Activated CD4-positive, alpha-beta T cell treated with anti-CD3 and anti-CD28 coated beads, Interleukin-2, amount 50 U/mL, for 1 hour (primary cell): ENCODE measurements at regions not wholly inside any gene's neighbourhood (a gene's known extent, or its start where the extent isn't known, plus 50 kb on each side); places are given as distances from the start of the nearest gene placed in this dataset.

Experiments used
- DNase-seq: peaks from one replicate; pipeline ENCODE4 v3.0.0-alpha.2; 2020

DNA sequence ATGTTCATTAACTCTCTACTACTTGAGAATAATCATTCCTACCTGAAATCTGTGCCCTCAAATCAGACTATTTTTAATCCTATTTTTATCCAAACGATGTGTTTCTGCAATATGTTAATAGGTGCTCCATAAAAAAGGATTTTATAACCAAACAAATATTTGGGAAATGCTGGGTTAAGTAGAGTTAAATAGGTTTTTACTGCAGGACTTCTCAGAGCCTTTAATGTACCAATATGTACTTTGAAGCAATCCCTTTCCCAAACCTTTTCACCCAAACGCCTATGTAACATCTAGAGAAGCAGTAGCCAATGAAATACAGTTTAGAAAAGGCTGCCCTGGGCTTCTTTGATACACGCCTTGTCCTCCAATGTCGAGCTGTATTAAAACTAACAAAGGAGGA is 182.5 kb downstream of the SP3 start:
- no peak for DNase-seq

DNA sequence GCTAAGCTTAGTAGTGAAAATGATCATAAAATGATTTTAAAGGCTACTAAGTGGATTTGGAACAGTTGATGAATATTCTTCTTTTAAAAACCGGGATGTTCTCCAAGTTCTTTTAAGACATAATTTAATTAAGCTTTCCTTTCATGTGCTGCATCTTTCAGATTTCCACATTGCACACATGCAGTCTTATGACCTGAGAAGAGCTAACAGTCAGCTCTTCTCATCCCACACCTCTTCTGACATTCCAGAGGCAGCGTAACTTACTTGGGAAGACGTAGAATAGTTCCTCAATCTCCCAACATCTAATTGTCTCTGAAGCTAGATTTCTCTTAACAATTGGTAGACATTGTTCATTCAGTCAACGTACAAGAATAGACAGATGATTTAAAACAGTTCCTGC is 181.8 kb downstream of the SP3 start:
- DNase-seq = no peak

DNA sequence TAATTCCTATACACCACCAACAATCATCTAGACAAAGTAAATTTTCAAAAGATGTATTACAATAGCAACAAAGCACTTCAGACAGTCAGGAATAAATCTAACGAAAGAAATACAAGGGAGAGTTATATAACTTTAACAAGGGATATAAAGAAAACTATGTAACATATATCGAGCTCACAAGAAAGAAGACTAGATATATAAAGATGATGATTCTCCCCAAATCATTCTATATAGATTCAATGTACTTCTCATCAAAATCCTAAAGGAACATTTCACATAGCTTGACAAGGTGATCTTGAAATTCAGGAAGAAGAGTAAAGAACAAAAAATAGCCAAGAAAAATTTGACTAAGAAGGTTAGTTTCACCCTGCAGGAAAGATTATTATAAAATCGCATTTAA is 179.4 kb downstream of the SP3 start:
- DNase-seq = no peak

DNA sequence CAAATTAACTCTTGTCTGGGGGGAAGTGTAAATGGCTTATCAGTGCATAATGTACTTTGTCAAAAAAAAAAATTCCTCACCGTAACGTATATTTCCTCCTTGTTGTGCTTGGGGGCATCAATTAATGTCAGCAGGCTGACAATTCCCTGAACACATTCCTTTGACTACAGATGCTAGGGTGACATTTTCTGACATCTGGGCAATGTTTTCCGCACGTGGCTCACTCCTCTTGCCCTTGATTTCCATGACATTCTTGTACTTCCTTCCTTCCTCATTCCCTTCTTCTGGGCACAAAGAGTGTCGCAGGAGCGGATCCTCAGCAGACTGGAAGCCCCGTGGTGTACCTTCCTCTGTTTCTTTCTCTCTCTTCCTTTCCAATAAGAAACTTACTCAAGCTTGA is 173.7 kb downstream of the SP3 start:
- DNase-seq = no peak

DNA sequence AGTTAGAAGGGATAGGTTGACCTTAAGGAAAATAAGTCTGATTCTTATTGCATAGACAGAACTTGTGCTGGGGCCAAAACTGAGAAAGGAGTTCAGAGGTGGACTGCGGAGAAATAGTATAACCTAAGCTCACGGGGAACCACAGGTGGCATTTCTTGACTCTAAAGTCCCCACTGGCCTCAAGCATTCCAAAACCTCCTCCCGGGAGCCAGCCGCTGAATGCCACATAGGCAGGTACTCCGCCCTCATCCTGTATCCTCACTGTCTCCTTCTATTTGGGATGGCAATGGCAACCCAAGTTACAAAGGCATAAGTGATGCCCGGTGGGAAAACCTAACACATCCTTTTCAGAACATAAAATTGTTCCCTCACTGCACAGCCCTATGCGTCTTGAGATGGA is 173.0 kb downstream of the SP3 start:
- DNase-seq = no peak

DNA sequence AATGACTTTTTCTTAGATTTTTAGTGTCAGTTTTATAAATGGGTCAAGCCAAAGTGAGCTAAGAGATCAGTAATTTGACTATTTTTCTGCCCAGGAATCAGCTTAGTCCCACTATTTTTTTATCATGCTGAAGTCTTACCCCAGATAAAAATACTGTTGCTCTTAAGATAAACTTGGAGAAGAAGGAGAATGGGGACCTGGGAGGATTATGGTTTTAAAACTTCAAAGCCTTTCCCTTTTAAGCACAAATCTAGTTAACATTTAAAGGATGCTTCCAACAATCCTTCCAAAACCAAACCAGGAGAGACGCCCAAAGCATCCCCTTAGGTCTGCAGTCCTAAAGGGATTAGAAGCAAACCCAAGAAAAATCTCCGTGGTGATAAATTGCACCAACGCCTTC is 172.4 kb downstream of the SP3 start:
- DNase-seq = no peak

DNA sequence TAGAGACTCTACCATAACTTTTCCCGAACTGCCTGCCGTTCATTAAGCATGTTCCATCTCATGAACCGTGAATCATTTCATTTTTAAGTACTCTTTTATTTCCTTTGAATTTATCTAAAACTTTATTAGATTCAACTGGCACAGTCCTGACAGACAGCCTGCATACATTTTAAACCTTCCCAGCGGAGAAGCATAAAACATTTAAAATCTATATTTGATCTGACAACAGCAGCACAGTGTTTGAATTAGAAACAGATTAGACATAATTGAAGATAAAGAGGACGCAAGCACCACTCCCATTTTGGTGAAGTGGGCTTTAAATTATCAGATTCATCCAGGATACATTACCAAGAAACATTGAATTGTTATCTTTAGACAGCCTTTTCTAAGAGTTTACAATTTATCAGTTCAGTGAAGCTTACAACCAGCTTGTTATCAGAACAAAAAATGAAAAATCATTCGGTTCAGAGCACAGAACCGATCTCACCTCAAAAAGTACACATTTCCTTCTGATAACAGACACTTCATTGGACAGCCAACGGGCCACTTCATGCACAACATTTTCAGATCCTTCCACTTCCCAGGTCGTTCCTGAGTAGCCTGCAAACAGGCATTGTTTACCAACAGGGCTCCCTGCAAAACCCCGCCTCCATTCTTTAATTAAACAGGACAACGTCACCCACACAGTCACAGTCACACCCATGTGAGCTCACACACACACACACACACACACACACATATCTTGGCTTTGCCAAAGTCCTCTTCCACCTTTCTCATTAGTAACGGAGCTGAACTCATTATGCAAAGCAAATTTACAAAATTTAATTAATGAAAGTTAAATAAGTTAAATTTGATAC is 171.2 kb downstream of the SP3 start:
- no peak for DNase-seq

DNA sequence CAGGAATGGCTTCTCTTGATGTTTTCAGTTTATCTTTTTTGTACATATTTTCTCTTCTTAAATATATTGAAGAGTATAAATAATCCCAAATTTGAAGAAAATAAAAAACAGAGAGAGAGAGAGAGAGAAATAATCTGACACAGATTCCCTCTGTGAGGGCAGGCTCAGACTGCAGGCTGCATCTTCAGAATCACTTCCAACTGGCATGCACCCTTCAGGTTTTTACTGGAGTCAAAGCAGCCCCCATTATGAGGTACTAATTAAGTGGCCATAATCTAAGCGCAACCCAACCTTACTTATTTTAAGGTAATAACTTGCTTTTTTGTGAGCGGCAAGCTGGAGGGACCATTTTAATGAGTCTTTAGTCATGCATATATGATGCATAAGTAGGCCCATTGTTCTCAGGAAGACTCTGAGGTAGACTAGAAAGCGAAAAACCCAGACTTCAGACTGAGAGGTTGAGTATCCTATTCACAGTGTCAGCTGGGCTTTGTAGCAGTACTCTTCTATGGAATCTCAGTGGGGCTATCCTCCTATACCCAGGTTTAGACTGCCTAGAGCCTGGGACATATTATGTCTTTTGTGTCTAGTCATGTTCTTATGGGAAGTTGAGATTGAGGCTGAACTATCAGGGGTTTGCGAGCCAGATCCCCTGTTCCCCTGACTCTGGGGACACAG is 167.4 kb downstream of the SP3 start:
- DNase-seq = no peak

DNA sequence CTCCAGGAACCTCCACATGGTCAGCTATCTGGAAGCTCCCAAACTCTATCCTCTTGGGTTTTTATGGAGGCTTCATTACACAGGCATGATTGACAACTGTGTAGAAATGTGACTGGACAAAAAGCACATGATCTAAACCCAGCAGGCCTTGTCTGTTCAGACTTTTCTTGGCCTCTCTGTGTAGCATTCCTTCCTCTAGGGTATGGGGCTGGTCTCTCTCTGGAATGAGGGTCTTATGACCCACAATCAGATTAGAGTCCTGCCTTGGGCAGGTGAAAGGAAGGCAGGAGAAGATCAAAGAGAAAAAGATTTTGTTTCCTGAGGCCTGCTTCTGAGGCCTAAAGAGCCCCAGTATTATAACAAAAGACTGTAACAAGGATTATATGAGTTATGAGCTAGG is 162.7 kb downstream of the SP3 start:
- DNase-seq = no peak

DNA sequence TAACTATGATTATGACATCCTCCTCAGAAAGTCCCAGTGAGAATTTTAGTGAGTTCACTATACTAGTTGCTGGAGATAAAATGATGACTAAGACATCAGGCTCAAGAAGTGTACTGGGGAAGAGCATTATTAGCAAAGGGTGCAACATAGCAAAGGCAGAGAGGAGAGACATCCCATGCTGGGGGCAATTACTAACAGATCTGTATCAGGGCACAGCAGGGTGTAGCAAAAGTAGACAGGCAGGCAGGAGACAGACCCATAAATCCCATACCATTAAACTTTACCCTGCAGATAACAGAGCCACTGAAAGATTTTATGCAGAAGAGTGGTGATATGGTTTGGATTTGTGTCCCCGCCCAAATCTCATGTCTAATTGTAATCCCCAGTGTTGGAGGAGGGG is 161.7 kb downstream of the SP3 start:
- no peak for DNase-seq

DNA sequence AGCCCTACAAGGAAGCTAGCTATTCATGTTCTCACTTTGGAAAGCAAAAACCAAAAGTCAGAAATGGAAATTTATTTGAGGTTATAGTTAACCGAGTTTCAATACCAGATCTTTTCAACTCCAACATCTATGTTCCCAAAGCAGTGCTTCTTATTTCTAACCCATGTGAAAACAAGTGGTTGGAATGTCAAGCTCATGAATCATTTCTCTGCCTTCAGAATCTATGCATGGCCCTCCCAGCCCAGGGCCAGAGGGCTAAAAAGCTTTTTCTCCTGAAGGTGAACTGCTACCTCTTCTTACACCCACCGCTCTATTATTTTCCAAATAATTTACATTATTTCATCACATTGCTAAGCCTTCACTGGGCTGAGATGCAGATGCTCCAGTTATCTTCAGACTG is 158.4 kb downstream of the SP3 start:
- no peak for DNase-seq

DNA sequence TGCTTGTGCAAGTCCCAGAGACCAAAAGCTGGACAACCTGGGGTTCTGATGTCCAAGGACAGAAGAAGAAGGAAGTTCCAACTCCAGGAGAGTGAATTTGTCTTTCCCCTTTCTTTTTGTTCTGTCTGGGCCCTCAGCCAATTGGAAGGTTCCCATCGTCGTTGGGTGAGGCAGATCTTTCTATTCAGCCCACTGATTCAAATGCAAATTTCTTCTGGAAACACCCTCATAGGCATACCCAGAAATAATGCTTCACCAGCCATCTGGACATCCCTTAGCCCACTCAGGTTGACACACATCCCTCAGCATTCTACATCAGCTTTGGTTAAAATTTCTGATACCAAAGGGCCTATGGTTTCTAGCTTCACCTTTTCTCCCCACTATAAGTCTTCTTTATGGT is 156.5 kb downstream of the SP3 start:
- DNase-seq = no peak

DNA sequence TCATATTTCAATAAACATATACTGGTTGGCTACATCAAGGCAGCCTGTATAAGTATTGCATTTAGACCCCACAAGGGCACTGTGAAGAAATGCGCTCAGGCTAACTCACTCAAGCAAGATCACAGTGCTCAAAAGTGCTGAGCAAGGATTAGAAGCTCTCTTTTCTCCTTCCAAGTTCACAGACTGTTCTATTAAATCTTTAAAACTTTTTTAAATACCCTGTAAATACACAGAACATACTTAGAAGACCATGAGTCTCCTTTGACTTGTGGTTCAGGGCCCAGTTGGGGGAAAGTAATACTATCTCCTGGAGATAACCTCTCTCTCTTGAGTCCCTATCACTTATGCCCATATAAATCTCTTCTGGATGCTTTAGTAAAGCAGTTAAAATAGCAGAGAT is 152.9 kb downstream of the SP3 start:
- DNase-seq = no peak

DNA sequence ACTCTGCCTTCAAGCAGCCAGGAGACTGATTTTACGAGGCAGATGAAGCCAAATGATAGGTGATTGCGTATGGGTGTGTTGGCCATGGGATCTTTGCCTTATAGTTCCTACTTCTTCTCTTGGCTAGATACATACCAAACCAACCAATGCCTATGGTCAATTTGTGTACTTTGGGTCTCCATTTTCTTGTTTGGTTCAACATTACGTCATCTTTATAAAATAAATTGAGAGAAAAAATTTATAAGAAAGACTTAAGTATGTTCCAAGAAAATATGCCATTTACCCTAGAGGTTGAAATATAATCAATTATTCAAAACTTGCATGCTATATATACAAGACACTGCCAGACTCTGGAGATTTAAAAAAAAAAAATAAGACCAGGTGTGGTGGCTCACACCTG is 150.9 kb downstream of the SP3 start:
- DNase-seq = no peak

DNA sequence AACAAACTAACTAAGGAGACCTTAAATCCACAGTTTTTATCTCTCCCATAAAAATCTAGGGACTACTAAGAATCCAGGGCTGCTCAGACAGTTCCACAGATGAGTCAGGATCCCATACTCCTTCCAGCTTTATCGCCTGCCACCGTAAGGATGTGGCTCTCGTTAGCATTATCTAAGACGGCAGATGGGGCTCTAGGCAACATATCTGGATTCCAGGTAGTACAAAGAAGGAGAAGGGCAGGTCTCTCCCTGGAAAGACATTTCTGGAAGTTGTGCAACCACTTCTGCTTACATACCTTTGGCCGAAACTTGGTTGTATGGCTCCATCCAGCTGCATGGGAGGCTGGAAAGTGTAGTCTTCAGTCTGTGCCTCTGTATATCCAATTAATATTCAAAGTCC is 149.4 kb downstream of the SP3 start:
- DNase-seq = no peak

DNA sequence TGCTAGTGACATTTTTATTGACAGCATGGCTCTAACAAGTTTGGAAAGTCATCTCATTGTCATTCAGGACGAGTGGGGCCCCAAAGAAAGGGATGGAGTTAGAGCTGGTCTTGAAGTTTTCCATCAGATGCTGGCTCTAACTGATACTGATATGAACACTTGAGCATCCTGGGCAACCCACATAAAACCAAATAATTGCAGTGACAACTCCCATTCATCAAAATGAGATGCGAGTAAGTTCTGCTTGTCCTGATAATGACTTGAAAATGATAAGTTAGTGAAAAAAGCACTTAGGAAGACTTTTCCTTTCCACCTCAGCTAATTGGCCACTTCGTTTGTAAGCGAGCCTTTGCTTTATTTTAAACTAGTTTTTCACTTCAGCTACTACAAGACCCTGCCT is 147.6 kb downstream of the SP3 start:
- DNase-seq = no peak

DNA sequence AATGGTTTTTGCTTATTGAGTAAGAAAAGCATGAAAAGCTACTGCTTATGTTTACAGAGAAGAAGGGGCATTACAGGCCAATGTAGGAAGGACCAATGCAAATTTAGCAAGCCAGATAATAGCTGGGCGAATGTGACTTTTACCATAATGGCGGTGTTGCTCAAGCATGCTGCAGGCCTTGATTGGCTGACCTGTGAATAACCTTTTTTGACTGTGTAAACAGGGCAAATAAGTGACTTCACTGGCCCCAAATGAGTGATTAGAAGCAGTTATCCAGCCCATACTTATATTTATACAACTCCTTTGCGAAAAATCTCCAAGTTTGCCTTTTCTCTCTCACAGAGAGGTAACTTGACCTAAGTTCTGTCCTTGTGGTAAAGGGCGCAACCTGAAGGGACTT is 146.9 kb downstream of the SP3 start:
- no peak for DNase-seq

DNA sequence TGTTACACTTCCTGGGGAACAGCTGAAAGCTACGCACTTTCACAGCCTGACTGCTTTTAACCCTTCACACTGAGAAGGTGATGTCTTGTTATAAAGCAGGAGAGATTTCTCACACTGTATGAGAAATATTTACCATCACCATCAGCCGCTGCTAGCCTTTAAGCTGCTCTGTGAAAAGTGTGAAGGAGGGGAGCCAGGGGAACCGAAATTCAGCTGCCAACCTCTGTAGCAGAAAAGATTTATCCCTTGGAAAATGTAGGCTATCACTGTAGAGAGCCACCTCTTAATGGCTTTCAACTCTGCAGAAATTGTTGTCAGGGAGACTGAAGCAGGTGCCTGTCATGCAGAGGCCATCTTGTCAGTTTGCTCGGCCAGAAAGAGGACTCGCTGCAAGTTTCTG is 145.3 kb downstream of the SP3 start:
- no peak for DNase-seq

DNA sequence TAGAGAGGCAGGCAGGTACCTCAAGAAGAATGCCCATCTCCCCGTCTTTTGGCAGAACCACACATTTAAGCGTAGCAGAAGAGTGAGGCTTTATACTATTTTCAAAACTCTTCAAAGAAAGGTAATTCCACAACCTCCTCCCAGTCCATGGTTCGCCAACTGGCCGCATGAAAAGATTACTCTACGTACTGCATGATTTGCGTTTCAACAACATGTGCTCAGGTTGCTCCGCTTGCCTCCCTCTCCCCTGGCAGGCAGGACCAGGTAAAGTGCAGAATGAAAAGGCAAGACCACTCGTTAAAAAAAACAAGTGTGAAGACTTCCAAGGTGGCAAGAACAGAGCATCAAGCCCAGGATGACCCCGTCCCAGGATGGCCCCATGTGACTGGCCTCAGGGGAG is 143.7 kb downstream of the SP3 start:
- no peak for DNase-seq

DNA sequence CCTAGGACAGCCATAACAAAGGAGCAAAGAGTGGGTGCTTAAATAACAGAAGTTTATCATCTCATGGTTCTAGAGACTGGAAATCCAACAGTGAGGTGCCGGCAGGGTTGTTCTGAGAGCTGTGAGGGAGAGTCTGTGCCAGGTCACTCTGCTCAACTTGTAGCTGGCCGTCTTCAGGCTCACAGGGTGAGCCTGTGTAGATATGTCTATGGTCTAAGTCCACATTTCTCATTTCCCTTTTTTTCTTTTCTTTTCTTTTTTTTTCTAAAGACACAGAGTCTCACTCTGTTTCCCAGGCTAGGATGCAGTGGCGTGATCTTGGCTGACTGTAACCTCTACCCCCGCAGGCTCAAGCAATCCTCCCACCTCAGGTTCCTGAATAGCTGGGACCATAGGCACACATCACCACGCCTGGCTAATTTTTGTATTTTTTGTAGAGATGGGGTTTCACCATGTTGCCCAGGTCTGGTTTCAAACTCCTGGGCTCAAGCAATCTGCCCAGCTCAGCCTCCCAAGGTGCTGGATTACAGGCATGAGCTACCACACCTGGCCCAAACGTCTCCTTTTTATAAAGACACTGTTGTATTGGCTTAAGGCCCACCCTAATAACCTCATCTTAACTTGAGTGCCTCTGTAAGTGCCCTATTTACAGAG is 142.2 kb downstream of the SP3 start:
- no peak for DNase-seq

DNA sequence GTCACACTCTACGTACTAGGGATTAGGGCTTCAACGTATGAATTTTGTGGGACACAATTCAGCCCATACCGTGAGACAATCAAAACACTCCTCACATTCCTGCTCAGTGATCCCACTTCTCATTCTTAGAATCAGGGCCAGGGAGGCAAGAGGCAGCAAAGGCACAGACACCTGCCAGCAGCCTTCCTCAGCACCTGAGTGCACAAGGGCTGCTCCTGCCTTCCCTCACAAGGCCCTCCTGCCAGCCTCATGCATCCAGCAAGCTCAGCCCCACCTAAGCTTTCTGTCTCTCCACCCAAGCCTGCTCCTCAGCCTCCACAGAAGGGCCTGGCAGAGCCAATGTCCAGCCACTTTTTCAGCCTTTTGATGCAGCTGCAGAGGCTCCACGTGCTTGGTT is 141.6 kb downstream of the SP3 start:
- no peak for DNase-seq

DNA sequence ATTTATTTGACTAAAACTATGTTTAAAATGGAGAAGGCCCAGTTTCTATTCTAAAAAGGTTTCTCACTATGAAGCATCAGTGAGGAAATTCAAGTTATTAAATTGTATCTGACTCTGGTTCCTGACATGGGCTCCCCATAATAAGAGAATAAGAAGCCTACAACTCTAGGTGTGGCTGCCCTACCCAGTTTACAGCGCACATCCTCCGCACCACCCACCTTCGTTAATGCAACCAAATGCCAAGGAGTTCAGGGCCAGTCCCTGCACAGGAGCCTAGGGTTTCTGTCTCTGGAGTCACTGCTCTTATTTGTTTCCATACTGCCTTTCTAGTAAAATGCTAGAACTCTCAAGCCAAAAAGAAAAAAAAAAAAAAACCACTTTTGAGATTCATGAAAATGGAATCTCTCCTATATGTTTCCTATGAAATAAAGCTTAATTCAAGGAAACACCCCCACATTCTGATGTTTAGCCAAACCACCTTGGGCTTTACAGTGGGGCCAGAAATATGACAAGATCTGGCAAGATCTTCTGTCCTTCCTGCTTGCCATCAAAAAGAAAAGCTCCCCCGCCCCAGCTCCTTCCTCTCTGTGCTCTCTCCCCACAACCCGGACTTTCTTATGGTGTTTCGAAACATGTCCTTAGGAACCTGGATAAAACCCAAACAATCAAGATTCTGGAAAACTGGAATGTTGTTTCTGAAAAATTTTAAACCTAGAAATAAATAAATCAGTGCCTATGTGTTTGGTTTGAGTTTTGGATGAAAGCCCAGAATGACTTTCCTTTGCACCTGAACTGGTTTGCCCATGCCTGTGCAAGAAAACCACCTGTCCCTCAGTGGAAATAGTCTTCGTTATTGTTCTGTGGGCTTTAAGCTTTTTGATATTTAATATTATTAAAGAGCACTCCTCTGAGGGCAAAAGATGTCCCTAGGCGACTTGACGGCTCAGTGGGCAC is 136.7 kb downstream of the SP3 start:
- DNase-seq = no peak

DNA sequence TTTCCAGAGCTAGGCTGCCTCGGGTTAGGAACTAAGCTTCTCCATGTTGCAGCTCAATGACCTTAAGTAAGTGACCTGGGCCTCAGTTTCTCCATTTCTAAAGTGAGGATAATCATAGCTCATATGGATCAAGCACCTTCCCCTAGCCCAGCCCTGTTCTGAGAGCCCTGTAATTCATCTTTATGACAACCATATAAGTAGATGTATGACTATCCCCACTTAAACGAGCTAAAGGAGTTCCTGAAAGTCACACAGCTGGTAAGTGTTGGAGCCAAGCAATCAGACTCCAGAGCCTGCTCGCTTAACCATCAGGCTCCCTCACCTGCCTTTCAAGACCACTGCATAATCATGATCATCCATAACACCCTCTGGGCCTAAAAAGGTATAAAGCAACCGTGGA is 135.4 kb downstream of the SP3 start:
- DNase-seq = no peak
